Adrenal gland (tissue), 5 donors: ENCODE measurements at regions not wholly inside any gene's neighbourhood (a gene's known extent, or its start where the extent isn't known, plus 50 kb on each side); places are given as distances from the start of the nearest gene placed in this dataset.

ENCODE experiments used
- CTCF ChIP-seq, 6 experiments: fragments of 450-650 bp in 4 of 6; fragments of 200-600 bp in 2 of 6; sonication (generic) in 1 of 6; IDR thresholded peaks; 1 replicate in 5 of 6; 2 replicates in 1 of 6; pipeline versions ENCODE4 v1.5.1 to v1.8.0; 2016 to 2021; ENCODE audit warnings: antibody characterized with exemption in 6 of 6, mild to moderate bottlenecking in 2 of 6, moderate library complexity in 1 of 6
- POLR2A ChIP-seq, 2 donors: fragments of 450-650 bp; IDR thresholded peaks; one replicate each; pipeline ENCODE4 v1.6.1; 2017; ENCODE audit warnings: antibody characterized with exemption in 2 of 2, mild to moderate bottlenecking in 2 of 2, moderate library complexity in 1 of 2
- donor health status: DM: no; HTN: no; CAD: no.

GRCh38 chr11:104546501-104546900 is 351.8 kb downstream of the CASP12 start:
- TF ChIP-seq CTCF (IDR thresholded peaks at IDR 0.05) (no peak), POLR2A (IDR thresholded peaks at IDR 0.05) (no peak)
